ENCODE measurements at regions not wholly inside any gene's neighbourhood (a gene's known extent, or its start where the extent isn't known, plus 50 kb on each side); places are given as distances from the start of the nearest gene placed in this dataset.

- H3K4me3 ChIP-seq, result no peak overlapping the region
- H3K27ac ChIP-seq, result no peak overlapping the region
- FAIRE-seq (no peak), DNase-seq (ENCODE audit: low read depth in 1 of 2, low spot score in 1 of 2) (no peak), ATAC-seq (no peak)
- WGBS (ENCODE audit: missing lambda C conversion rate), result 0% methylated on average over 3 of the region's 3 CpGs
- H3K4me2 ChIP-seq, result no peak overlapping the region
- ChIA-PET CTCF (no interaction called here), POLR2A (no interaction called here)
- H3K4me1 ChIP-seq, result no peaks in the 10 kb centered on the region
- no peak for TF ChIP-seq CHD4 (IDR thresholded peaks at IDR 0.05; ENCODE audit: borderline replicate concordance)
- TF ChIP-seq CHD2 (IDR thresholded peaks at IDR 0.05; ENCODE audit: low read length, partially characterized antibody), result no peak
- no peak for TF ChIP-seq E2F6 (IDR thresholded peaks at IDR 0.05; ENCODE audit: borderline replicate concordance, low read depth)
- no peak for TF ChIP-seq EHMT2 (IDR thresholded peaks at IDR 0.05; ENCODE audit: low read depth)
- TF ChIP-seq POLR2A (IDR thresholded peaks at IDR 0.05; ENCODE audit: low read length), result no peak
- no peak for TF ChIP-seq JUN (IDR thresholded peaks at IDR 0.05)
- no peak for TF ChIP-seq ZFP36 (IDR thresholded peaks at IDR 0.05; ENCODE audit: borderline replicate concordance, partially characterized antibody)
- TF ChIP-seq RCOR1 (IDR thresholded peaks at IDR 0.05; ENCODE audit: low read depth, low read length), result no peak
- no peak for TF ChIP-seq RARB (CRISPR knock-in tag; IDR thresholded peaks at IDR 0.05)
- TF ChIP-seq FOSB (CRISPR knock-in tag; IDR thresholded peaks at IDR 0.05), result no peak
- TF ChIP-seq RAD21 (conservative IDR thresholded peaks at IDR 0.05 in 1 of 2, IDR thresholded peaks at IDR 0.05 in 1 of 2), result no peak
- H3K9me3 ChIP-seq, result no peaks in the 10 kb centered on the region
Measured at GRCh38 chr2:21356857-21357255, 233.1 kb downstream of the TDRD15 start.

- DNase-seq (ENCODE audit: low read depth in 1 of 2, low spot score in 1 of 2) (no peak), ATAC-seq (no peak), FAIRE-seq (no peak)
- WGBS (ENCODE audit: missing lambda C conversion rate), result 0% methylated on average over 2 of the region's 2 CpGs
- Histone ChIP-seq H3K4me2 (no peak overlapping the region), H3K9me3 (no peaks in the 10 kb centered on the region), H3K27ac (no peak overlapping the region), H3K4me3 (no peak overlapping the region), H3K4me1 (no peaks in the 10 kb centered on the region)
- POLR2A ChIA-PET, result no interaction called here
- CTCF ChIA-PET, result no interaction called here
- TF ChIP-seq BCL3 (IDR thresholded peaks at IDR 0.05) (no peak), ZFP36 (IDR thresholded peaks at IDR 0.05; ENCODE audit: borderline replicate concordance, partially characterized antibody) (no peak), CEBPB (IDR thresholded peaks at IDR 0.05) (no peak)
Measured at GRCh38 chr2:21358976-21359375, 235.2 kb downstream of the TDRD15 start.

- TF ChIP-seq RARB (CRISPR knock-in tag; IDR thresholded peaks at IDR 0.05) (no peak), GATA3 (IDR thresholded peaks at IDR 0.05; ENCODE audit: borderline replicate concordance) (no peak), EHF (CRISPR knock-in tag; IDR thresholded peaks at IDR 0.05) (no peak), FOXS1 (CRISPR knock-in tag; IDR thresholded peaks at IDR 0.05) (no peak), CHD4 (IDR thresholded peaks at IDR 0.05; ENCODE audit: borderline replicate concordance) (no peak), ZC3H11A (IDR thresholded peaks at IDR 0.05) (no peak), HDAC2 (IDR thresholded peaks at IDR 0.05) (no peak), ZNF302 (CRISPR knock-in tag; IDR thresholded peaks at IDR 0.05) (no peak)
- FAIRE-seq (no peak), DNase-seq (ENCODE audit: low read depth in 1 of 2, low spot score in 1 of 2) (no peak), ATAC-seq (no peak)
- POLR2A ChIA-PET, result no interaction called here
- CTCF ChIA-PET, result interaction anchor here (0.7 kb wide), 1 partner anchor 17 kb away, joined by 3 read pairs; no protein-coding TSS in a partner anchor
- WGBS (ENCODE audit: missing lambda C conversion rate), result 16% methylated on average over 3 of the region's 3 CpGs
- H3K4me1 ChIP-seq, result no peaks in the 10 kb centered on the region
- H3K4me2 ChIP-seq, result no peak overlapping the region
- no peak overlapping the region for H3K4me3 ChIP-seq
- no peak overlapping the region for H3K27ac ChIP-seq
- no peaks in the 10 kb centered on the region for H3K9me3 ChIP-seq
Measured at GRCh38 chr2:21361384-21361783, 237.6 kb downstream of the TDRD15 start.

- Histone ChIP-seq H3K4me1 (no peaks in the 10 kb centered on the region), H3K4me3 (no peak overlapping the region), H3K4me2 (no peak overlapping the region), H3K9me3 (no peaks in the 10 kb centered on the region), H3K27ac (no peak overlapping the region)
- POLR2A ChIA-PET, result no interaction called here
- no peak for TF ChIP-seq TFCP2L1 (CRISPR knock-in tag; IDR thresholded peaks at IDR 0.05)
- no peak for TF ChIP-seq JUN (IDR thresholded peaks at IDR 0.05)
- TF ChIP-seq REST (IDR thresholded peaks at IDR 0.05), result no peak
- no peak for TF ChIP-seq TP53 (CRISPR knock-in tag; IDR thresholded peaks at IDR 0.05)
- no peak for TF ChIP-seq GATA3 (IDR thresholded peaks at IDR 0.05; ENCODE audit: borderline replicate concordance)
- TF ChIP-seq HOXB5 (CRISPR knock-in tag; IDR thresholded peaks at IDR 0.05), result no peak
- TF ChIP-seq HOXB13 (CRISPR knock-in tag; IDR thresholded peaks at IDR 0.05; ENCODE audit: low read depth), result no peak
- no peak for TF ChIP-seq POLR2A (IDR thresholded peaks at IDR 0.05; ENCODE audit: low read length)
- no peak for TF ChIP-seq HDAC2 (IDR thresholded peaks at IDR 0.05)
- no peak for TF ChIP-seq PBX3 (IDR thresholded peaks at IDR 0.05)
- DNase-seq (ENCODE audit: low read depth in 1 of 2, low spot score in 1 of 2), result no peak
- WGBS (ENCODE audit: missing lambda C conversion rate), result 22% methylated on average over 5 of the region's 5 CpGs
- CTCF ChIA-PET, result no interaction called here
- FAIRE-seq, result no peak
- ATAC-seq, result no peak
Measured at GRCh38 chr2:21361957-21362486, 238.3 kb downstream of the TDRD15 start.
